ENCODE measurements at regions not wholly inside any gene's neighbourhood (a gene's known extent, or its start where the extent isn't known, plus 50 kb on each side); places are given as distances from the start of the nearest gene placed in this dataset.

DNA sequence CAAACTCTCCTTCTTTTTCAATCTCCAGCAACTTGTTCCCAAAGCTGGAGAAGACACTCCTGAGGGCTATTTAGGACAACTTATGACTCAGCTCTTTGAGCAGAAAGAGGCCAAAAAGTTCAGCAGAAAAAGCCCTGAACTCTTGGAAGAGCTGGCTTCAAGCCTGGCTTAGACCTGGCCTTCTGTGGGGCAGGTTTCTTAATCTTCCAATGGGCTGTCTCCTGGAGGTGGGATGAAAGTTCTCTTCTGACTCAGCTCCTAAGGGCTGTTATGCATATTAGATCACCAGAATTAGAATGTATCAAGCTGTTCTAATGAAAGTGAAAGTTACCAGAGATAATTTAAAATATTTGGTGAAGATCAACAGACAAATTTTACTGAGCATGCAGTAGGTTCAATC lies 129.4 kb downstream of the RAD51AP2 start:
- no peak overlapping the region for H3K4me3 ChIP-seq (ENCODE audit: low read length)
- H3K27me3 Mint-ChIP-seq (ENCODE audit: insufficient read depth), result peaks cover 18% of the 10 kb centered on the region
- peaks cover 39% of the 10 kb centered on the region for H3K27me3 ChIP-seq (ENCODE audit: control insufficient read depth, insufficient read depth, low read length, poor library complexity, severe bottlenecking)
- no peak overlapping the region for H3K4me3 Mint-ChIP-seq
- TF ChIP-seq, protein P1, sequence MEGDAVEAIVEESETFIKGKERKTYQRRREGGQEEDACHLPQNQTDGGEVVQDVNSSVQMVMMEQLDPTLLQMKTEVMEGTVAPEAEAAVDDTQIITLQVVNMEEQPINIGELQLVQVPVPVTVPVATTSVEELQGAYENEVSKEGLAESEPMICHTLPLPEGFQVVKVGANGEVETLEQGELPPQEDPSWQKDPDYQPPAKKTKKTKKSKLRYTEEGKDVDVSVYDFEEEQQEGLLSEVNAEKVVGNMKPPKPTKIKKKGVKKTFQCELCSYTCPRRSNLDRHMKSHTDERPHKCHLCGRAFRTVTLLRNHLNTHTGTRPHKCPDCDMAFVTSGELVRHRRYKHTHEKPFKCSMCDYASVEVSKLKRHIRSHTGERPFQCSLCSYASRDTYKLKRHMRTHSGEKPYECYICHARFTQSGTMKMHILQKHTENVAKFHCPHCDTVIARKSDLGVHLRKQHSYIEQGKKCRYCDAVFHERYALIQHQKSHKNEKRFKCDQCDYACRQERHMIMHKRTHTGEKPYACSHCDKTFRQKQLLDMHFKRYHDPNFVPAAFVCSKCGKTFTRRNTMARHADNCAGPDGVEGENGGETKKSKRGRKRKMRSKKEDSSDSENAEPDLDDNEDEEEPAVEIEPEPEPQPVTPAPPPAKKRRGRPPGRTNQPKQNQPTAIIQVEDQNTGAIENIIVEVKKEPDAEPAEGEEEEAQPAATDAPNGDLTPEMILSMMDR (conservative IDR thresholded peaks at IDR 0.05), result no peak
- H3K36me3 ChIP-seq (ENCODE audit: control insufficient read depth, insufficient read depth, low read length), result no peaks in the 10 kb centered on the region
- no peak overlapping the region for H3K9ac ChIP-seq (ENCODE audit: extremely low read depth, low read length, poor library complexity, severe bottlenecking)
- H3K9me3 Mint-ChIP-seq, result peaks cover 5% of the 10 kb centered on the region
- H3K4me1 Mint-ChIP-seq, result peaks cover 20% of the 10 kb centered on the region
- H3K36me3 Mint-ChIP-seq (ENCODE audit: low read depth), result no peaks in the 10 kb centered on the region
- DNase-seq, result no peak
- no peak overlapping the region for H3K27ac ChIP-seq (ENCODE audit: low read depth, low read length)
- H3K27ac Mint-ChIP-seq, result no peak overlapping the region
- peaks cover 7% of the 10 kb centered on the region for H3K4me1 ChIP-seq (ENCODE audit: control insufficient read depth, insufficient read depth, low read length)
- H3K9me3 ChIP-seq (ENCODE audit: control insufficient read depth, low read length), result no peaks in the 10 kb centered on the region

DNA sequence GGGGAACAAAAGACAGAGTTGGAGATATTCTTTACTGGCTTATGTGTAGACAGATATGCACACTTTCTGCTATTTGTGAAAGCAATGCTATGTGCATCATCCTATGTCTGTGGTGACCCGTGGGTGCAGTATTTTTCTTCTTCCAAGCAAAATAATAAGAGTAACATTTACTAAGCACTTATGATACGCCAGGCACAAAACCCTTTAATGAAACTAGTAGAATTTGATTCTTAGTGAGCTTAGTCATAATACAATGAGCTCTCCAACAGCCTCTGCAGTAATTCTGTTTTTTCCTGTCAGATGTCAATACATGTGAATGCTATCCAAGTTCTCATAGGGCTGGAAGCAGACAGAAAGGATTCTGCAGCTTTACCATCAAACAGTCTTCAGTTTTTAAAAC lies 130.6 kb downstream of the RAD51AP2 start:
- no peak overlapping the region for H3K27ac ChIP-seq (ENCODE audit: low read depth, low read length)
- no peaks in the 10 kb centered on the region for H3K9me3 ChIP-seq (ENCODE audit: control insufficient read depth, low read length)
- Mint-ChIP-seq H3K9me3 (peaks cover 4% of the 10 kb centered on the region), H3K27ac (no peak overlapping the region), H3K36me3 (ENCODE audit: low read depth) (no peaks in the 10 kb centered on the region), H3K27me3 (ENCODE audit: insufficient read depth) (peaks cover 27% of the 10 kb centered on the region), H3K4me1 (peaks cover 20% of the 10 kb centered on the region), H3K4me3 (no peak overlapping the region)
- H3K4me3 ChIP-seq (ENCODE audit: low read length), result no peak overlapping the region
- H3K27me3 ChIP-seq (ENCODE audit: control insufficient read depth, insufficient read depth, low read length, poor library complexity, severe bottlenecking), result peaks cover 51% of the 10 kb centered on the region
- H3K9ac ChIP-seq (ENCODE audit: extremely low read depth, low read length, poor library complexity, severe bottlenecking), result no peak overlapping the region
- TF ChIP-seq, protein P1 (conservative IDR thresholded peaks at IDR 0.05), result no peak
- DNase-seq, result no peak
- H3K4me1 ChIP-seq (ENCODE audit: control insufficient read depth, insufficient read depth, low read length), result peaks cover 7% of the 10 kb centered on the region
- 95% methylated on average over 2 of the region's 2 CpGs; no CpG with 5 or more reads in 1 of the 2 experiments for WGBS, 2 experiments (ENCODE audit: insufficient coverage in 1 of 2, insufficient read length in 1 of 2)
- H3K36me3 ChIP-seq (ENCODE audit: control insufficient read depth, insufficient read depth, low read length), result no peaks in the 10 kb centered on the region

DNA sequence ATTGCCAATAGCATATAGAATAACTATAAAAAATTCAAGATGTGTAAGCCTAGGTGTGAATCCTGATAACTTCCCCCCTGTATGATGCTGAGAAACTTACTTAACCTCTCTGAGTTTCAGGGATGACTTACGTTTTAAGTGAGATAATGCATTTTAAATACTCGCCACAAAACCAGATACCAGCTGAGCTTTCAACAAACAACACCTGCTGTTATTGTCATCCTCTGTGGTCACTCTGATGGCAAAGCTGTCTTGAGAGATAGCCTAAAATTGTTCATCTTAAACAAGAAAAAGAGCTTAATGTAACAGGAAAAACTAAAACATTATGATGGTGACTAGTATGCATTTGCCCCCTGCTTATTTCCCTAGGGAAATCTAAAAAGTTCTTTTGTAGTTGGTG lies 131.5 kb downstream of the RAD51AP2 start:
- H3K9me3 Mint-ChIP-seq, result no peaks in the 10 kb centered on the region
- H3K4me3 Mint-ChIP-seq, result no peak overlapping the region
- no peak overlapping the region for H3K9ac ChIP-seq (ENCODE audit: extremely low read depth, low read length, poor library complexity, severe bottlenecking)
- no peaks in the 10 kb centered on the region for H3K36me3 Mint-ChIP-seq (ENCODE audit: low read depth)
- no peak overlapping the region for H3K4me3 ChIP-seq (ENCODE audit: low read length)
- H3K36me3 ChIP-seq (ENCODE audit: control insufficient read depth, insufficient read depth, low read length), result no peaks in the 10 kb centered on the region
- 89 to 93% methylated on average over 2 of the region's 2 CpGs for WGBS, 2 experiments (ENCODE audit: insufficient coverage in 1 of 2, insufficient read length in 1 of 2)
- peaks cover 59% of the 10 kb centered on the region for H3K27me3 ChIP-seq (ENCODE audit: control insufficient read depth, insufficient read depth, low read length, poor library complexity, severe bottlenecking)
- TF ChIP-seq, protein P1 (conservative IDR thresholded peaks at IDR 0.05), result no peak
- H3K27ac ChIP-seq (ENCODE audit: low read depth, low read length), result no peak overlapping the region
- no peaks in the 10 kb centered on the region for H3K9me3 ChIP-seq (ENCODE audit: control insufficient read depth, low read length)
- H3K27me3 Mint-ChIP-seq (ENCODE audit: insufficient read depth), result peaks cover 33% of the 10 kb centered on the region
- peaks cover 20% of the 10 kb centered on the region for H3K4me1 Mint-ChIP-seq
- H3K4me1 ChIP-seq (ENCODE audit: control insufficient read depth, insufficient read depth, low read length), result peaks cover 7% of the 10 kb centered on the region
- DNase-seq, result no peak
- no peak overlapping the region for H3K27ac Mint-ChIP-seq

All from endodermal cell (in vitro differentiated cells).